PC-9 (cell line): ENCODE measurements at regions not wholly inside any gene's neighbourhood (a gene's known extent, or its start where the extent isn't known, plus 50 kb on each side); places are given as distances from the start of the nearest gene placed in this dataset.

Experiments used
- EZH2 ChIP-seq: fragments of 200-600 bp; sonication (generic); IDR thresholded peaks from 2 replicates; pipeline ENCODE4 v1.8.0; 2017; ENCODE audit warnings: antibody characterized with exemption, low read depth
- TF ChIP-seq, protein P1 (sequence below): fragments of 200-600 bp; sonication (generic); conservative IDR thresholded peaks from 2 replicates; pipeline ENCODE4 v1.6.1; 2017; ENCODE audit warnings: mixed run types, antibody characterized with exemption, mild to moderate bottlenecking, moderate library complexity

GRCh38 chr2:226216575-226216974, 583.0 kb downstream of the IRS1 start:
- TF ChIP-seq, protein P1, sequence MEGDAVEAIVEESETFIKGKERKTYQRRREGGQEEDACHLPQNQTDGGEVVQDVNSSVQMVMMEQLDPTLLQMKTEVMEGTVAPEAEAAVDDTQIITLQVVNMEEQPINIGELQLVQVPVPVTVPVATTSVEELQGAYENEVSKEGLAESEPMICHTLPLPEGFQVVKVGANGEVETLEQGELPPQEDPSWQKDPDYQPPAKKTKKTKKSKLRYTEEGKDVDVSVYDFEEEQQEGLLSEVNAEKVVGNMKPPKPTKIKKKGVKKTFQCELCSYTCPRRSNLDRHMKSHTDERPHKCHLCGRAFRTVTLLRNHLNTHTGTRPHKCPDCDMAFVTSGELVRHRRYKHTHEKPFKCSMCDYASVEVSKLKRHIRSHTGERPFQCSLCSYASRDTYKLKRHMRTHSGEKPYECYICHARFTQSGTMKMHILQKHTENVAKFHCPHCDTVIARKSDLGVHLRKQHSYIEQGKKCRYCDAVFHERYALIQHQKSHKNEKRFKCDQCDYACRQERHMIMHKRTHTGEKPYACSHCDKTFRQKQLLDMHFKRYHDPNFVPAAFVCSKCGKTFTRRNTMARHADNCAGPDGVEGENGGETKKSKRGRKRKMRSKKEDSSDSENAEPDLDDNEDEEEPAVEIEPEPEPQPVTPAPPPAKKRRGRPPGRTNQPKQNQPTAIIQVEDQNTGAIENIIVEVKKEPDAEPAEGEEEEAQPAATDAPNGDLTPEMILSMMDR, result no peak
- no peak for TF ChIP-seq EZH2
